ENCODE measurements at regions not wholly inside any gene's neighbourhood (a gene's known extent, or its start where the extent isn't known, plus 50 kb on each side); places are given as distances from the start of the nearest gene placed in this dataset.

DNA sequence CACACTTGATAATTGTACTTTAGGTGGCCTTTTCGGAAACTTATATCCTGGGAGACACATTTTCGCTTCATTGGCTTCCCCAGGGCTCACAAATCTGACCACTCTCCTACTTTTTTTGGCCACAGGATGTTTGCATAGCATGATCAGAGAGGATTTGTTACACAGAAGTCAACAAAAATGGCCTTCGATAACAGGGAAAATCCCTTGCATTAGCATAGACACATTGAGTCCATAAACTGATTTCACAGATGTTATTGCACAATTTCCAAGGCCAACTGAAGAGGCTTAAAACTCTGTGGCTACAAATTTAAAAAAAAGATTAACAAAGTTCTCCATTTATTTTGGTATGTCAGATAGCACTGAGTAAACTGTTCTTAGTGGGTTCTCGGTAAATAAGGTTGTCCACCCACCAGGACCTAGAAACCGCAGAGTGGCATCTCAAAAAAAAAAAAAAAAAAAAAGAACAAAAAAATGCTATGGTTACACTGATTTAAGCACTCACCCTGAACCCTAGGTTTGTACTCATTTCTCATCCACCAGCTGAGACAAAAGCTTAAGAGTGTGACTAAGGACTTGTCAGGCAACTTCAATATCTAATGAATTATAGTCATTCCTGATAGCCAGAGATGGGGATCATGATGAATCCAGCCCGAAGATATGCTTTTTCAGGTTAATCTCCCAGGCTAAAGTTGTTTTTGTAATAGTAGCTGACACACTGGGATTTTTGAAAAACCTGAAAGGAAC, 188.9 kb upstream of the SYNPR start:
- no peak for DNase-seq (ENCODE audit: low read depth)
- no peak overlapping the region for H3K4me3 ChIP-seq (ENCODE audit: low read depth, low read length)
- TF ChIP-seq, protein P1, sequence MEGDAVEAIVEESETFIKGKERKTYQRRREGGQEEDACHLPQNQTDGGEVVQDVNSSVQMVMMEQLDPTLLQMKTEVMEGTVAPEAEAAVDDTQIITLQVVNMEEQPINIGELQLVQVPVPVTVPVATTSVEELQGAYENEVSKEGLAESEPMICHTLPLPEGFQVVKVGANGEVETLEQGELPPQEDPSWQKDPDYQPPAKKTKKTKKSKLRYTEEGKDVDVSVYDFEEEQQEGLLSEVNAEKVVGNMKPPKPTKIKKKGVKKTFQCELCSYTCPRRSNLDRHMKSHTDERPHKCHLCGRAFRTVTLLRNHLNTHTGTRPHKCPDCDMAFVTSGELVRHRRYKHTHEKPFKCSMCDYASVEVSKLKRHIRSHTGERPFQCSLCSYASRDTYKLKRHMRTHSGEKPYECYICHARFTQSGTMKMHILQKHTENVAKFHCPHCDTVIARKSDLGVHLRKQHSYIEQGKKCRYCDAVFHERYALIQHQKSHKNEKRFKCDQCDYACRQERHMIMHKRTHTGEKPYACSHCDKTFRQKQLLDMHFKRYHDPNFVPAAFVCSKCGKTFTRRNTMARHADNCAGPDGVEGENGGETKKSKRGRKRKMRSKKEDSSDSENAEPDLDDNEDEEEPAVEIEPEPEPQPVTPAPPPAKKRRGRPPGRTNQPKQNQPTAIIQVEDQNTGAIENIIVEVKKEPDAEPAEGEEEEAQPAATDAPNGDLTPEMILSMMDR (conservative IDR thresholded peaks at IDR 0.05; ENCODE audit: low read depth, low read length) = no peak

DNA sequence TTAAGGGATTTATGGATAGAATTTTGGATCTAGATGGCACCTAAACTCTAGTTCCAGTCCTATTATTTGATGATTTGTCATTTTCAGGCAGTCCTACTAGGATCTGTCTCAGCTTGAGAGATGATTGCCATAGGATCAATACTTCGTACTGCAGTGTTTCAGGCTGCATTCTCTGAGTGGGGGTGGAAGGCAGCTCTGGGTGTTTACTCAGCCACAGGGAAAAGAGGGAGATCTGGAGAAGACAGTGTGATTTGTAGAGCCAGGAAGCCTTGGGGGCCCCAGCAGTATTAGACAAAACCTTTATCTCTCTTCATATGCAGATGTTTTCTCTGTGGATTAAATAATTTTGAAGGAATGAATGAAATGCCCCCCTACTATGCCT, 188.4 kb upstream of the SYNPR start:
- TF ChIP-seq, protein P1 (conservative IDR thresholded peaks at IDR 0.05; ENCODE audit: low read depth, low read length) = no peak

DNA sequence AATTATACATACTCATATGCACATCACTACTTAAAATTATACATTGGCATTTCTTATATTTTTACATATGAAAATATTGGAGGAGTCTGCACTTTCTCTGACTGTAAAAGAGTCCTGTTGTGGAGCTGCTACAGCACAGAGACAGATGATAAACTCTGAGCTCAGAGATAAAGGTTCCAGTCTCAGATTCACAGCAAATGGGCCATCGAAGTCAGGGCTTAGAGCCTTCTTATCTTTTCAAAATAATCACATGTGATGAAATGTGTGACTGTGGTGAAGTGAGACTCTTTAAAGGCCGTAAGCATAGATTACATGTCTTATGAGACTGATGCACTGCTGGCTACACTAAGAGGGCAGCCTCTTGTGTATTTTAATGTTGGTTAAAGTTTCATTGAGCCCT, 187.5 kb upstream of the SYNPR start:
- TF ChIP-seq, protein P1 (conservative IDR thresholded peaks at IDR 0.05; ENCODE audit: low read depth, low read length) = no peak
- no peak overlapping the region for H3K4me3 ChIP-seq (ENCODE audit: low read depth, low read length)
- DNase-seq (ENCODE audit: low read depth) = no peak

More for the DNA sequence above, 188.4 kb upstream of the SYNPR start:
- H3K4me3 ChIP-seq (ENCODE audit: low read depth, low read length) = no peak overlapping the region
- no peak for DNase-seq (ENCODE audit: low read depth)

DNA sequence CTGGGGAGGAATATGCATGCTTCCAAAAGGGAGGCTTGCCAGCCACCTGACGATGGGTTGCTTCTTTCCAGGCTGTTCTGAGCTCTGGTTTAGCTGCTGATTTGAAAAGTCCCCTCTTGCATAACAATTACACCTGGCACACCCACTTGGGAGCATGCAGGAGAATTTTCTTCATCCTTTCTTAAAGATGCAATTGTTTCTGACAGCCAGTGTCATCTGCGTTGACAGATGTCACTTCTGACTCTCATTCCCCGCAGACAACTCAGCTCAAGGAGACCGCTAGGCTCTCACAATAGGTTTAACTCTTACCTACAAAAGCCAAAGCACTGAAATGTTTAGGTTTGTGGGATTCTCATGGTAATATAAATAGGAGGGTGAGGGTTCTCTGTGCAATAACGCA, 185.6 kb upstream of the SYNPR start:
- DNase-seq (ENCODE audit: low read depth) = no peak

DNA sequence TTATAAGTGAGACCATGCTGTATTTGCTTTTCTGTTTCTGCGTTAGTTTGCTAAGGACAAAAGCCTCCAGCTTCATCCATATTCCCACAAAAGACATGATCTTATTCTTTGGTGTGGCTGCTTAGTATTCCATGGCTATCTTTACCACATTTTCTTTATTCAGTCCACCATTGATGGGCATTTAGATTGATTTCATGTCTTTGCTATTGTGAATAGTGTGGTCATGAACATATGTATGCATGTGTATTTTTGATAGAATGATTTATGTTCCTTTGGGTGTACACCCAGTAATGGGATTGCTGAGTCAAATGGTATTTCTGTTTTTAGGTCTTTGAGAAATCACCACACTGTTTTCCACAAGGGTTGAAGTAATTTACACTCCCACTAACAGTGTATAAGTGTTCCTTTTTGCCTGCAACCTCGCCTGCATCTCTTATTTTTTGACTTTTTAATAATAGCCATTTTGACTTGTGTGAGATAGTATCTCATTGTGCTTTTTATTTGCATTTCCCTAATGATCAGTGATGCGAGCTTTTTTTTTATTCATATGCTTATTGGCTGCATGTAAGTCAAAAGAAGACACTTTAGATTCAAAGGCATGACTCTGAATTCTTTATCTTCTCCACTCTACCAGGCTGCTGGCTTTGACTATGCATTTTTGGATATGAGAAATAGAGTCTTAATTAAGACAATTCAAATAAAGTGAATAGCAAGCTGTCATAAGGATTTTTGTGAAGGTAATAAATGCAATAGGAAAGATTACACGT, 183.3 kb upstream of the SYNPR start:
- TF ChIP-seq, protein P1 (conservative IDR thresholded peaks at IDR 0.05; ENCODE audit: low read depth, low read length) = no peak
- no peak overlapping the region for H3K4me3 ChIP-seq (ENCODE audit: low read depth, low read length)
- no peak for DNase-seq (ENCODE audit: low read depth)

More for the DNA sequence above, 185.6 kb upstream of the SYNPR start:
- H3K4me3 ChIP-seq (ENCODE audit: low read depth, low read length) = no peak overlapping the region
- TF ChIP-seq, protein P1 (conservative IDR thresholded peaks at IDR 0.05; ENCODE audit: low read depth, low read length) = no peak

DNA sequence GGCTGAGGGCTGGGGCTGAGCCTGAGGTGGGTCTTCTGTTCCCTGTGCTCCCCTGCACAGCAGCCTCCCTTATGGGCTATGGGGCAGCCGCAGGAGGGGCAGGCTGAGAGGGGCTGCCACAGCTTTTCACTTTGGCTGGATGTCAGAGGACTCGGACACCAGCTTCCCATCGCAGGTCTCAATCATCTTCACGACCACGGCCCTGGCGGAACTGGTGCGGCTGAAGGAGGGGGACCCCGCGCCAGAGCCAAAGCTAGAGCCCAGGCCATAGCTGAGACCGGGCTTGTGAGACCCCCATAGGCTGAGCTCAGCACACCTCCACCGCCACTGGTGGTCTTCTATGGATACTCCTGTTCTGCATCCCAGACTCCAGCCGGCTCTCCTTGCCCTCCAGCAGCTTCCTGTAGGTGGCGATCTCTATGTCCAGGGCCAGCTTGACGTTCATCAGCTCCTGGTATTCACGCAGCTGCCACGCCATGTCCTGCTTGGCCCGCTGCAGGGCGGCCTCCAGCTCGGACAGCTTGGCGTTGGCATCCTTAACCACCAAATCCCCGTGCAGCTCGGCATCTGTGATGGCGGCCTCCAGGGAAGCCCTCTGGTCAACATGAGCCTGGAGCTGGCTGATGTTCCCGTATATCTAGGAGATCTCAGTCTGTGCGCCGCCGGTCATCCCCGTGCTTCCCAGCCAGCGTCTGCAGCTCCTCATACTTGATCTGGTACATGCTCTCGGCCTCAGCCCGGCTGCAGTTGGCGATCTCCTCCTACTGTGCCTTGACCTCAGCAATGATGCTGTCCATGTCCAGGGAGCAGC, 181.7 kb upstream of the SYNPR start:
- TF ChIP-seq, protein P1 (conservative IDR thresholded peaks at IDR 0.05; ENCODE audit: low read depth, low read length) = no peak
- H3K4me3 ChIP-seq (ENCODE audit: low read depth, low read length) = no peak overlapping the region
- DNase-seq (ENCODE audit: low read depth) = no peak

Data from epithelial cell of proximal tubule (primary cell).